ENCODE measurements at regions not wholly inside any gene's neighbourhood (a gene's known extent, or its start where the extent isn't known, plus 50 kb on each side); places are given as distances from the start of the nearest gene placed in this dataset.
"Not testable (repeated sequence)": the region's sequence is repeated elsewhere in the genome, so short reads cannot be mapped to it uniquely, and the experiment has no call there.

GRCh38 chr20:5662769-5663168, 52.0 kb upstream of the GPCPD1 start:
- H3K4me1 Mint-ChIP-seq = no peaks in the 10 kb centered on the region

GRCh38 chr20:5660756-5661155, 50.0 kb upstream of the GPCPD1 start:
- H3K36me3 Mint-ChIP-seq (ENCODE audit: low read depth); H3K4me2 ChIP-seq; H3K4me3 Mint-ChIP-seq; H2AFZ ChIP-seq; ATAC-seq; H3K4me3 ChIP-seq; H3K27ac Mint-ChIP-seq; H3K79me2 ChIP-seq (replicated peaks; ENCODE audit: insufficient read depth); H3K4me1 ChIP-seq (ENCODE audit: insufficient read depth); H3K4me1 Mint-ChIP-seq; H3K9me3 Mint-ChIP-seq; H3K27ac ChIP-seq (ENCODE audit: low read depth); H4K20me1 ChIP-seq (replicated peaks; ENCODE audit: insufficient read depth); DNase-seq (ENCODE audit: low spot score); H3K27me3 Mint-ChIP-seq (ENCODE audit: insufficient read depth, low read depth, poor library complexity); H3K36me3 ChIP-seq (ENCODE audit: insufficient read depth); H3K27me3 ChIP-seq (ENCODE audit: insufficient read depth); H3K9me2 ChIP-seq (ENCODE audit: insufficient read depth); H3F3A ChIP-seq (replicated peaks; ENCODE audit: low read depth): not testable (repeated sequence)

More at GRCh38 chr20:5662769-5663168, 52.0 kb upstream of the GPCPD1 start:
- H3K4me1 ChIP-seq (ENCODE audit: insufficient read depth) = no peaks in the 10 kb centered on the region
- Mint-ChIP-seq H3K27me3 (ENCODE audit: insufficient read depth, low read depth, poor library complexity) (peaks cover 6% of the 10 kb centered on the region), H3K9me3 (no peaks in the 10 kb centered on the region), H3K4me3 (no peak overlapping the region), H3K27ac (no peak overlapping the region), H3K36me3 (ENCODE audit: low read depth) (no peaks in the 10 kb centered on the region)
- H3K27ac ChIP-seq (ENCODE audit: low read depth) = no peak overlapping the region
- H3K27me3 ChIP-seq (ENCODE audit: insufficient read depth) = no peaks in the 10 kb centered on the region
- DNase-seq (ENCODE audit: low spot score) = no peak
- H3K79me2 ChIP-seq (replicated peaks; ENCODE audit: insufficient read depth) = no peaks in the 10 kb centered on the region
- no peaks in the 10 kb centered on the region for H3K36me3 ChIP-seq (ENCODE audit: insufficient read depth)
- TF ChIP-seq, protein P1, sequence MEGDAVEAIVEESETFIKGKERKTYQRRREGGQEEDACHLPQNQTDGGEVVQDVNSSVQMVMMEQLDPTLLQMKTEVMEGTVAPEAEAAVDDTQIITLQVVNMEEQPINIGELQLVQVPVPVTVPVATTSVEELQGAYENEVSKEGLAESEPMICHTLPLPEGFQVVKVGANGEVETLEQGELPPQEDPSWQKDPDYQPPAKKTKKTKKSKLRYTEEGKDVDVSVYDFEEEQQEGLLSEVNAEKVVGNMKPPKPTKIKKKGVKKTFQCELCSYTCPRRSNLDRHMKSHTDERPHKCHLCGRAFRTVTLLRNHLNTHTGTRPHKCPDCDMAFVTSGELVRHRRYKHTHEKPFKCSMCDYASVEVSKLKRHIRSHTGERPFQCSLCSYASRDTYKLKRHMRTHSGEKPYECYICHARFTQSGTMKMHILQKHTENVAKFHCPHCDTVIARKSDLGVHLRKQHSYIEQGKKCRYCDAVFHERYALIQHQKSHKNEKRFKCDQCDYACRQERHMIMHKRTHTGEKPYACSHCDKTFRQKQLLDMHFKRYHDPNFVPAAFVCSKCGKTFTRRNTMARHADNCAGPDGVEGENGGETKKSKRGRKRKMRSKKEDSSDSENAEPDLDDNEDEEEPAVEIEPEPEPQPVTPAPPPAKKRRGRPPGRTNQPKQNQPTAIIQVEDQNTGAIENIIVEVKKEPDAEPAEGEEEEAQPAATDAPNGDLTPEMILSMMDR (conservative IDR thresholded peaks at IDR 0.05; ENCODE audit: low read depth in 2 of 2) = no peak
- no peak for TF ChIP-seq JUNB (IDR thresholded peaks at IDR 0.05; ENCODE audit: unreplicated experiment)
- no peaks in the 10 kb centered on the region for H4K20me1 ChIP-seq (replicated peaks; ENCODE audit: insufficient read depth)
- no peaks in the 10 kb centered on the region for H3K9me2 ChIP-seq (ENCODE audit: insufficient read depth)
- no peaks in the 10 kb centered on the region for H3F3A ChIP-seq (replicated peaks; ENCODE audit: low read depth)
- no peak for ATAC-seq
- no peak overlapping the region for H3K4me2 ChIP-seq
- peak overlapping the region; percentile 52; the same call in 1 of the 2 replicates for H2AFZ ChIP-seq
- H3K4me3 ChIP-seq = no peak overlapping the region

All from GM23338 (cell line).